Skeletal muscle tissue (tissue), 3 donors: ENCODE measurements at regions not wholly inside any gene's neighbourhood (a gene's known extent, or its start where the extent isn't known, plus 50 kb on each side); places are given as distances from the start of the nearest gene placed in this dataset.

Source experiments
- H3K27ac ChIP-seq: one replicate; pipeline ENCODE4 v1.7.0; 2013; ENCODE audit warnings: mild to moderate bottlenecking, low read depth, low read length, inconsistent platforms
- H3K27me3 ChIP-seq, 3 donors: one replicate each; pipeline ENCODE4 v1.7.0; 2013; ENCODE audit warnings: low read length in 3 of 3; ENCODE audit not compliant: control insufficient read depth in 3 of 3, insufficient read depth in 3 of 3
- H3K36me3 ChIP-seq, 3 donors: one replicate each; pipeline ENCODE4 v1.7.0; 2013; ENCODE audit warnings: low read length in 3 of 3; ENCODE audit not compliant: control insufficient read depth in 3 of 3, insufficient read depth in 3 of 3
- H3K4me1 ChIP-seq, 3 donors: one replicate each; pipeline ENCODE4 v1.7.0; 2013; ENCODE audit warnings: low read length in 3 of 3, mild to moderate bottlenecking in 3 of 3; ENCODE audit not compliant: control insufficient read depth in 3 of 3, insufficient read depth in 3 of 3
- H3K4me3 ChIP-seq, 3 donors: one replicate each; pipeline ENCODE4 v1.7.0; 2013; ENCODE audit warnings: low read length in 3 of 3
- H3K9ac ChIP-seq, 3 donors: one replicate each; pipeline ENCODE4 v1.7.0; 2013; ENCODE audit warnings: low read length in 3 of 3, mild to moderate bottlenecking in 3 of 3, moderate library complexity in 2 of 3, low read depth in 1 of 3
- H3K9me3 ChIP-seq, 3 donors: one replicate each; pipeline ENCODE4 v1.7.0; 2013; ENCODE audit warnings: low read length in 3 of 3; ENCODE audit not compliant: control insufficient read depth in 3 of 3
- donor health status: Osteomylitis.

DNA sequence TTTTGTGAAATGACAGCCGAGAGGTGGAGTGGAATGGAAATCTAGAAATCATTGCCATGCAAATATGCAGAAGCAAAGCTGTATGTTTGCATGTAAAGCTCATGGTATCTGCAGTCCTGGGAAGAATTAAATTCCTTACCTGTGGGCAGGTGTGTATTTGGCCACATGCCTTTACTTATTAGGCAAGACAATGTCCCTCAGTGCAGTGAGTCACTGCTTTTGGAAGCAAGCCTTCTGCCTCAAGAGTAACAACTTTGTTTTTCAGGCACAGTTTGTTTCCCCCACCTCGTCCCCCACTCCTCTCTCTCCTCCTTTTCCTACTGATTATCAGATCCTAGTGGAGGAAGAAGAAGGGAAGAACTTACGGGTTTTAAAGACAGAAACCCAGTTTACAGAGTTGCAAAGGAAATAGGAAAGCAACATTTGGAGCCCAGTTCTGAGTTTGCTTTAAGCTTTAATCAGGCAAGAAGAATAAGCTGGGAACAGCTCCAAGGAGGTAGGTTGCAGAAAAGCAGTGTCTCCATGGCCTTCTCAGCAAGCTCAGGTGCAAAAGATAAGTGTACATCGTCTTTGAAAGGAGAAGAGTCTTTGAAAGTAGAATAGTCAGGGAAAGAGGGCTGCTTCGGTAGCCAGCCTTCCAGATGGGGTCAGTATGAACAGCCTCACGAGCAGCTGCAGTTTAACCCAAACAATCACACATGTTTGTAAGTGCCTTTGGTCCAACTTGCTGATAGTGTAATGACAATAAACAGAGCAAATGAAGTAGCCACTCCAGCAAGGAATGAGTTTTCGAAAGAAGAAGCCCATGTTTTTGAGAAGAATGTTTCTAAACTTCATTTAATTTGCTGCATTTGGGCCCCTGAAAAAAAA lies 190.1 kb downstream of the KLF5 start:
- Histone ChIP-seq H3K9ac (no peak overlapping the region), H3K27me3 (no peaks in the 10 kb centered on the region), H3K4me1 (no peaks in the 10 kb centered on the region), H3K27ac (no peak overlapping the region), H3K9me3 (no peaks in the 10 kb centered on the region), H3K4me3 (no peak overlapping the region), H3K36me3 (no peaks in the 10 kb centered on the region)

DNA sequence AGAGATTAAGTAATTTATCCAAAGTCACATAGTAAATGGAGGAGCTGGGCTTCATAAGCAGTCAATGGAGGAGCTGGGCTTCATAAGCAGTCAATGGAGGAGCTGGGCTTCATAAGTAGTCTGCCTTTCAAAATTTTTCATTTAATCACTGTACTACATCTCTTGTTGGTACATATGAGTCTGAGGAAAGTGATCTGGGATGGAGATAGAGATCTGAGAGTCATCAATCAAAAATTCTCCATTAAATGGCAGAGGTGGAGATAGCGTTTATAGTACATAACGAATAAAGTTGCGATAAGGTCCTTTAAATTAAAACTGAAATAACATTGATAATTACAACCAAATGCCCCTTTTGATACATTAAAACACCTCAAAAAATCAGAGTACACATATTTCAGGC lies 189.3 kb downstream of the KLF5 start:
- no peak overlapping the region for H3K9ac ChIP-seq
- no peaks in the 10 kb centered on the region for H3K36me3 ChIP-seq
- H3K4me1 ChIP-seq: no peaks in the 10 kb centered on the region
- H3K4me3 ChIP-seq: no peak overlapping the region
- no peaks in the 10 kb centered on the region for H3K27me3 ChIP-seq
- no peaks in the 10 kb centered on the region for H3K9me3 ChIP-seq
- no peak overlapping the region for H3K27ac ChIP-seq

GRCh38 chr13:73245246-73245645 lies 186.4 kb downstream of the KLF5 start:
- Histone ChIP-seq H3K9me3 (no peaks in the 10 kb centered on the region), H3K27me3 (no peaks in the 10 kb centered on the region), H3K4me3 (no peak overlapping the region), H3K27ac (no peak overlapping the region), H3K36me3 (no peaks in the 10 kb centered on the region), H3K4me1 (no peaks in the 10 kb centered on the region), H3K9ac (no peak overlapping the region)

DNA sequence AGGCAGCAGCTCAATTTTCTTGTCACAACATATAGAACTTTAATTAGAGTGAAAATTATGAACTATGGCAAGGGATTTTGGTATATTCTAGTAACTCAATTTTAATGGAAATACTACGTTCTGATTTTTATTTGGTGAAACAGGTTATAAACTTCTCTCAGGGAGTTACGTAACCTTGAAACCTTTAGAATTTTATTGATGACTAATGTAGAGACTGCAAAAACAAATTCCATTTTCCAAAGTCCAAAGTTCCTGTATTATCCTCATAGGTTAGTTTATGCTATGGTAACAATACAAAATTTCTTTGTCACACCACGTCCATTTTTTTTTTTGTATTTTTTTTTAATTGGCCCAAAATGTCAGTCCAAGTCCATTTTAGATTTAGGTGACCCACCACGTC lies 185.7 kb downstream of the KLF5 start:
- H3K36me3 ChIP-seq: no peaks in the 10 kb centered on the region
- H3K4me1 ChIP-seq: no peaks in the 10 kb centered on the region
- no peak overlapping the region for H3K27ac ChIP-seq
- H3K9ac ChIP-seq: no peak overlapping the region
- no peaks in the 10 kb centered on the region for H3K27me3 ChIP-seq
- no peaks in the 10 kb centered on the region for H3K9me3 ChIP-seq
- H3K4me3 ChIP-seq: no peak overlapping the region

- H3K27me3 ChIP-seq: no peaks in the 10 kb centered on the region
- H3K36me3 ChIP-seq: no peaks in the 10 kb centered on the region
- H3K4me1 ChIP-seq: no peaks in the 10 kb centered on the region
- no peak overlapping the region for H3K27ac ChIP-seq
- H3K9me3 ChIP-seq: no peaks in the 10 kb centered on the region
- no peak overlapping the region for H3K4me3 ChIP-seq
- H3K9ac ChIP-seq: no peak overlapping the region
Observed at GRCh38 chr13:73242515-73243015, 183.8 kb downstream of the KLF5 start.

GRCh38 chr13:73240193-73240592 lies 181.4 kb downstream of the KLF5 start:
- Histone ChIP-seq H3K4me3 (no peak overlapping the region), H3K27ac (no peak overlapping the region), H3K9me3 (no peaks in the 10 kb centered on the region), H3K4me1 (no peaks in the 10 kb centered on the region), H3K27me3 (peaks cover 0 to 3% (median 0%) of the 10 kb centered on the region in 3 donors), H3K36me3 (no peaks in the 10 kb centered on the region), H3K9ac (no peak overlapping the region)

- H3K4me3 ChIP-seq: no peak overlapping the region
- H3K4me1 ChIP-seq: no peaks in the 10 kb centered on the region
- H3K36me3 ChIP-seq: no peaks in the 10 kb centered on the region
- no peaks in the 10 kb centered on the region for H3K9me3 ChIP-seq
- H3K27ac ChIP-seq: no peak overlapping the region
- no peak overlapping the region for H3K9ac ChIP-seq
- peaks cover 0 to 3% (median 0%) of the 10 kb centered on the region in 3 donors for H3K27me3 ChIP-seq
Observed at GRCh38 chr13:73235385-73235784, 176.6 kb downstream of the KLF5 start.

DNA sequence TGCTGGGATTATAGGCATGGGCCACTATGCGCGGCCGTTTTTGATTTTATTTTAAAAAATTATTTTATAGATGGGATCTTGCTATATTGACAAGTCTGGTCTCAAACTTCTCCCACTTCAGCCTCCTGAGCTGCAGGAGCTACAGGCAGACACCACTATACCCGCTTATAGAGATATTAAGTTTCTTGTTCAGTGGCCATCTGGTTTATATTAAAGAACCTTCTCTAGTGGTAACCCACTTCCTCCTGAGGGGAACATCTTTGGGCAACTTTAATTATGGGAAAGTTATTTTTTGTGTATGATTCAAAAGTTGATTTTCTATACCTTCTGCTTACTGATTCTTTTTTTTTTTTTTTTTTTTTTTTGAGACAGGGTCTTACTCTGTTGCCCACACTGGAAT lies 172.7 kb downstream of the KLF5 start:
- H3K4me1 ChIP-seq: no peaks in the 10 kb centered on the region
- H3K36me3 ChIP-seq: no peaks in the 10 kb centered on the region
- H3K9ac ChIP-seq: no peak overlapping the region
- H3K27ac ChIP-seq: no peak overlapping the region
- H3K27me3 ChIP-seq: peaks cover 0 to 3% (median 0%) of the 10 kb centered on the region in 3 donors
- H3K4me3 ChIP-seq: no peak overlapping the region
- H3K9me3 ChIP-seq: no peaks in the 10 kb centered on the region

DNA sequence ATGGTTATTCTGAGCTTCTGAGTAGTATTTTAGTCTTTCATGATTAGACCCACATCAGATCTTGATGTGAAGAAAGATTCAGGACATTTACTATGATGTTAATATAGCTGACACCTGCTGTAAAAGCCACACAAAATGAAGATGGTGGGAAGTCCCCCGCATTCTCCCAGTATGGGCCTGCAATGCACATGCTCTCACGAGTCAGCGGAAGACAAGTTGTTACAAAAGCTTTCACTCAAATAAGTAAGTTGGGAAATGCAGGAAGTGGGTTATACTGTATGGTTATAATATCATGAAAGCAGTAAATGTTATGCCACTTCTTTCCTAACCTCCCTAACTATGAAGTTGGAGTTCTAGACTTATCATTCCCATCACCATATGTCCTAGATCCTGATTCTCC lies 171.9 kb downstream of the KLF5 start:
- Histone ChIP-seq H3K9ac (no peak overlapping the region), H3K4me3 (no peak overlapping the region), H3K9me3 (no peaks in the 10 kb centered on the region), H3K4me1 (no peaks in the 10 kb centered on the region), H3K27me3 (peaks cover 0 to 3% (median 0%) of the 10 kb centered on the region in 3 donors), H3K27ac (no peak overlapping the region), H3K36me3 (no peaks in the 10 kb centered on the region)

DNA sequence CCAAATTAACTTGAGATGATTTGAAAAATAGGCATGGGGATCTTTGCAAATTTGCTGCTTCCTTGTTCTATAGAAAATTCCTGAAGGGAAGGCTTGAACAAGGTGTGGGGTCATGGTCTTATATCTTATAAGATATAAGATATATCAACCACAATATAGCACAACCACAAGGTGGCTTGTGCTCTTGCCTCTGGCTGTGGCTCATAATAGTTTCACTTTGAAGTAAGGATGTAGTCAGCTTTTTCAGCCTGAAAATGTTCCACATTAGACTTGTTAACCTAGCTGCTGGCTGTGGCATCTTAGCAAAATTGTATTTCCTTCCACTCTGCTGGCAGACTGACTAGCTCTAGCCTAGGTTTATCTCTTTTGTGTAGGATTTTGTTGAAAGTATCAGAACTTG lies 169.7 kb downstream of the KLF5 start:
- H3K27ac ChIP-seq: no peak overlapping the region
- H3K4me3 ChIP-seq: no peak overlapping the region
- no peak overlapping the region for H3K9ac ChIP-seq
- no peaks in the 10 kb centered on the region for H3K36me3 ChIP-seq
- H3K9me3 ChIP-seq: no peaks in the 10 kb centered on the region
- H3K27me3 ChIP-seq: no peaks in the 10 kb centered on the region
- H3K4me1 ChIP-seq: no peaks in the 10 kb centered on the region
